Ovary (tissue), 3 donors: ENCODE measurements at regions not wholly inside any gene's neighbourhood (a gene's known extent, or its start where the extent isn't known, plus 50 kb on each side); places are given as distances from the start of the nearest gene placed in this dataset.

Source experiments
- POLR2A ChIP-seq: fragments of 450-650 bp; IDR thresholded peaks from one replicate; pipeline ENCODE4 v1.6.1; 2017; ENCODE audit warnings: antibody characterized with exemption, mild to moderate bottlenecking, moderate library complexity
- TF ChIP-seq, protein P1 (sequence below), 3 donors: fragments of 450-650 bp in 2 of 3; fragments of 200-600 bp in 1 of 3; IDR thresholded peaks; one replicate each; pipeline versions ENCODE4 v1.5.1 to v1.8.0; 2016 to 2022; ENCODE audit warnings: antibody characterized with exemption in 3 of 3, mild to moderate bottlenecking in 1 of 3
- donor health status: DM: no; HTN: no; CAD: no.

DNA sequence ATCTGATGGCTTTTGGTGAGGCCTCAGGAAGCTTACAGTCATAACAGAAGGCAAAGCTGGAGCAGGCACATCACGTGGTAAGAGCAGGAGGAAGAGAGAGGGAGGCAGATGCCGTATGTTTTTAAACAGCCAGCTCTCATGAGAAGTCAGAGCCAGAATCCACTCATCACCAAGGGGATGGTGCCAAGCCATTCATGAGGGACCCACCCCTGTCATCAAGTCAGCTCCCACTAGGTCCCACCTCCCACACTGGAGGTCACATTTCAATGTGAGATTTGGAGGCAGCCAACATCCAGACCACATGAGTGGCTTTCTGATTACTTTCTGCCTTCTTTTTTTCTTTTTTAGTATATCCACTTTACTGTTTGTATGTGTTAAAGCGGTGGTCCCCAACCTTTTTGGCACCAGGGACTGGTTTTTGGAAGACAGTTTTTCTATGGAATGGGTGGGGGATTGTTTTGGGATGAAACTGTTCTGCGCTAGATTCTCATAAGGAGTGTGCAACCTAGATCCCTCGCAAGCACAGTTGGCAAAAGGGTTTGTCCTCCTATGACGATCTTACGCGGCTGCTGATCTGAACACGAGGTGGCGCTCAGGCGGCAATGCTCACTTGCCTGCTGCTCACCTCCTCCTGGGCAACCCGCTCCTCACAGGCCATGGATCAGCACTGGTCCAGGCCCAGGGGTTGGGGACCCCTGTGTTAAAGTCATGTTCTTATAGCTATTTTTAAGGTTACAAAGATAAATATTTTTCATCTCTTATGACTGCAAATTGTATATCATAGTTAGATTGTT is 61.7 kb downstream of the SLIT2 start:
- no peak for TF ChIP-seq POLR2A
- TF ChIP-seq, protein P1, sequence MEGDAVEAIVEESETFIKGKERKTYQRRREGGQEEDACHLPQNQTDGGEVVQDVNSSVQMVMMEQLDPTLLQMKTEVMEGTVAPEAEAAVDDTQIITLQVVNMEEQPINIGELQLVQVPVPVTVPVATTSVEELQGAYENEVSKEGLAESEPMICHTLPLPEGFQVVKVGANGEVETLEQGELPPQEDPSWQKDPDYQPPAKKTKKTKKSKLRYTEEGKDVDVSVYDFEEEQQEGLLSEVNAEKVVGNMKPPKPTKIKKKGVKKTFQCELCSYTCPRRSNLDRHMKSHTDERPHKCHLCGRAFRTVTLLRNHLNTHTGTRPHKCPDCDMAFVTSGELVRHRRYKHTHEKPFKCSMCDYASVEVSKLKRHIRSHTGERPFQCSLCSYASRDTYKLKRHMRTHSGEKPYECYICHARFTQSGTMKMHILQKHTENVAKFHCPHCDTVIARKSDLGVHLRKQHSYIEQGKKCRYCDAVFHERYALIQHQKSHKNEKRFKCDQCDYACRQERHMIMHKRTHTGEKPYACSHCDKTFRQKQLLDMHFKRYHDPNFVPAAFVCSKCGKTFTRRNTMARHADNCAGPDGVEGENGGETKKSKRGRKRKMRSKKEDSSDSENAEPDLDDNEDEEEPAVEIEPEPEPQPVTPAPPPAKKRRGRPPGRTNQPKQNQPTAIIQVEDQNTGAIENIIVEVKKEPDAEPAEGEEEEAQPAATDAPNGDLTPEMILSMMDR (IDR thresholded peaks at IDR 0.05), result no peak
